ENCODE measurements at regions not wholly inside any gene's neighbourhood (a gene's known extent, or its start where the extent isn't known, plus 50 kb on each side); places are given as distances from the start of the nearest gene placed in this dataset.

- intact Hi-C loops (cut with DNase I; ENCODE audit: low total_unique reads), result no loop called here
- no peak overlapping the region for H3K4me3 ChIP-seq
- no peaks in the 10 kb centered on the region for H3K4me1 ChIP-seq
- DNase-seq, result no peak
- no peaks in the 10 kb centered on the region for H3K36me3 ChIP-seq
- no peak for TF ChIP-seq CTCF (IDR thresholded peaks at IDR 0.05)
- H3K27me3 ChIP-seq, result peaks cover 0 to 6% of the 10 kb centered on the region in 2 donors
- no peak overlapping the region for H3K27ac ChIP-seq
- no peaks in the 10 kb centered on the region for H3K9me3 ChIP-seq
Observed at GRCh38 chr9:38216572-38216971, 147.5 kb upstream of the SHB start.

GRCh38 chr9:38215465-38215864, 146.4 kb upstream of the SHB start:
- no peak for TF ChIP-seq CTCF (IDR thresholded peaks at IDR 0.05)
- intact Hi-C loops (cut with DNase I; ENCODE audit: low total_unique reads), result no loop called here
- H3K9me3 ChIP-seq, result no peaks in the 10 kb centered on the region
- peaks cover 0 to 6% of the 10 kb centered on the region in 2 donors for H3K27me3 ChIP-seq
- DNase-seq, result peak in 1 of 2 donors; percentile 5
- H3K36me3 ChIP-seq, result no peaks in the 10 kb centered on the region
- H3K4me1 ChIP-seq, result no peaks in the 10 kb centered on the region
- no peak overlapping the region for H3K27ac ChIP-seq
- no peak overlapping the region for H3K4me3 ChIP-seq

DNA sequence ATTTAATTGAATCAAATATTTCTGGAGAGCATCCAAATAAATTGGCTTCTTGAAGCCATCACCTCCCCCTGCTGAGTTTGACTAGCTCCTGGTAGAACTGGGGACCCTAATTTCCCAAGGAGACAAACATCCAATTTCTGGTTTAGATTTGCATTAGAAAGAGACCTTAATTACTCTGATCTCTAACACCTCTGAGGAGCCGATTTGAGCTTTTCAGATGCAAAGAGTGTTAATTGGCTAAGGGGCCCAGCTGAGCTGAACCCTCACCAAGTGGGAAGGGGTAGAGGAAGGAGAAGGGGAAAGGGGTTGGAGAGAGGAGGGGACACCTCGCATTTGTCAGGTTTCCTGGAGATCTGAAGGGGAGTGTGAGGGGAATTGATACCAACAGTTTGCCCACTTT, 145.4 kb upstream of the SHB start:
- no peak for TF ChIP-seq CTCF (IDR thresholded peaks at IDR 0.05)
- Histone ChIP-seq H3K36me3 (no peaks in the 10 kb centered on the region), H3K27me3 (peaks cover 0 to 6% of the 10 kb centered on the region in 2 donors), H3K9me3 (no peaks in the 10 kb centered on the region), H3K4me1 (no peaks in the 10 kb centered on the region), H3K4me3 (no peak overlapping the region), H3K27ac (no peak overlapping the region)
- intact Hi-C loops (cut with DNase I; ENCODE audit: low total_unique reads), result no loop called here
- DNase-seq, result no peak

DNA sequence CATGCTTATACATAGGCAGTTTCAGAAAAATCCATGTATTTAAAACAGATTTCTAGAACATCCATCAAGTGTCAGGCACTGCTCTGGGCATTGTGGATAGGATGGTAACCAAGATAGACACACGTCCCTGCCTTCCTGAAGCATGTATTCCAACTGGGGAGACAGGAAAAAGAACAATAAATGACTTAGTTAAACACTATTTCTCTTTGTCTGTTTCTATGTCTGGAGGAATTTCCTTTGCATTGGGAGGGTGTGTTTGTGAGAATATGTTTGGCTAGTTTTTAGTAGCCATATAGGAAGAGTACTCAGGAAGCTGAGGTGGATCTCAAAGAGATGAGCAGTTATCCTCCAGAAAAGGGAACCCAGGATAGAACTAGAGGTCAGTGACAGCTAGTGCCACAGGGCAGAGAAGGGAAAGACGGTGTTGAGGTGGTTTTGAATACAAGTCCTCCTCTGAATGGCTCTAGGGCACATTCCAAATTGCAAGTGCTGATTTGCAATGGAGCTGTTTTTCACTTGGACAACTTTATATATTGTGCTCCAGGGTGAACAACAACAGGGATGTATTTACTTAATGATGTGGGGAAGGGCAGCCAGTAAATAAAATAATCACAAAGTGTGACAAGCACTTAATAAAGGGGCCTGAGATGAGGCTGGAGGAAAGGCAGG, 144.7 kb upstream of the SHB start:
- DNase-seq, result peak in 1 of 2 donors; percentile 1
- Histone ChIP-seq H3K36me3 (no peaks in the 10 kb centered on the region), H3K27ac (no peak overlapping the region), H3K27me3 (peaks cover 0 to 6% of the 10 kb centered on the region in 2 donors), H3K4me3 (no peak overlapping the region), H3K4me1 (no peaks in the 10 kb centered on the region), H3K9me3 (no peaks in the 10 kb centered on the region)
- no peak for TF ChIP-seq CTCF (IDR thresholded peaks at IDR 0.05)
- intact Hi-C loops (cut with DNase I; ENCODE audit: low total_unique reads), result no loop called here

GRCh38 chr9:38212016-38212415, 143.0 kb upstream of the SHB start:
- Histone ChIP-seq H3K36me3 (no peaks in the 10 kb centered on the region), H3K4me3 (no peak overlapping the region), H3K27ac (no peak overlapping the region), H3K4me1 (no peaks in the 10 kb centered on the region), H3K27me3 (peaks cover 0 to 6% of the 10 kb centered on the region in 2 donors), H3K9me3 (peaks cover 0 to 8% (median 0%) of the 10 kb centered on the region in 3 donors)
- peak in 1 of 2 donors; percentile 5 for DNase-seq
- TF ChIP-seq CTCF (IDR thresholded peaks at IDR 0.05), result no peak
- intact Hi-C loops (cut with DNase I; ENCODE audit: low total_unique reads), result no loop called here

Measured in tibial artery (tissue), 4 donors.